ENCODE measurements at regions not wholly inside any gene's neighbourhood (a gene's known extent, or its start where the extent isn't known, plus 50 kb on each side); places are given as distances from the start of the nearest gene placed in this dataset.
"Not testable (repeated sequence)": the region's sequence is repeated elsewhere in the genome, so short reads cannot be mapped to it uniquely, and the experiment has no call there.

GRCh38 chr4:57736781-57737180, 626.6 kb upstream of the IGFBP7 start:
- no peaks in the 10 kb centered on the region for H3K27me3 ChIP-seq (ENCODE audit: control insufficient read depth, insufficient read depth, low read length)
- no peak overlapping the region for H3K4me3 ChIP-seq (ENCODE audit: low read length)
- H3K4me1 ChIP-seq (ENCODE audit: control insufficient read depth, insufficient read depth, low read length) = no peaks in the 10 kb centered on the region
- H3K9ac ChIP-seq (ENCODE audit: low read length) = no peak overlapping the region
- H3K27ac ChIP-seq (ENCODE audit: low read depth, low read length) = no peak overlapping the region
- no peaks in the 10 kb centered on the region for H3K36me3 ChIP-seq (ENCODE audit: control insufficient read depth, insufficient read depth, low read length)

GRCh38 chr4:57734104-57734670, 624.0 kb upstream of the IGFBP7 start:
- H3K9ac ChIP-seq (ENCODE audit: low read length) = no peak overlapping the region
- no peaks in the 10 kb centered on the region for H3K27me3 ChIP-seq (ENCODE audit: control insufficient read depth, insufficient read depth, low read length)
- no peaks in the 10 kb centered on the region for H3K4me1 ChIP-seq (ENCODE audit: control insufficient read depth, insufficient read depth, low read length)
- H3K36me3 ChIP-seq (ENCODE audit: control insufficient read depth, insufficient read depth, low read length) = no peaks in the 10 kb centered on the region
- H3K27ac ChIP-seq (ENCODE audit: low read depth, low read length) = no peak overlapping the region
- no peak overlapping the region for H3K4me3 ChIP-seq (ENCODE audit: low read length)

GRCh38 chr4:57729775-57730570, 619.8 kb upstream of the IGFBP7 start:
- H3K4me3 ChIP-seq (ENCODE audit: low read length); H3K9ac ChIP-seq (ENCODE audit: low read length); H3K27ac ChIP-seq (ENCODE audit: low read depth, low read length); H3K4me1 ChIP-seq (ENCODE audit: control insufficient read depth, insufficient read depth, low read length); H3K27me3 ChIP-seq (ENCODE audit: control insufficient read depth, insufficient read depth, low read length); H3K36me3 ChIP-seq (ENCODE audit: control insufficient read depth, insufficient read depth, low read length): not testable (repeated sequence)

- Histone ChIP-seq H3K27ac (ENCODE audit: low read depth, low read length) (no peak overlapping the region), H3K27me3 (ENCODE audit: control insufficient read depth, insufficient read depth, low read length) (no peaks in the 10 kb centered on the region), H3K4me1 (ENCODE audit: control insufficient read depth, insufficient read depth, low read length) (no peaks in the 10 kb centered on the region), H3K9ac (ENCODE audit: low read length) (no peak overlapping the region), H3K4me3 (ENCODE audit: low read length) (no peak overlapping the region), H3K36me3 (ENCODE audit: control insufficient read depth, insufficient read depth, low read length) (no peaks in the 10 kb centered on the region)
Observed at GRCh38 chr4:57726154-57726553, 616.0 kb upstream of the IGFBP7 start.

- no peak overlapping the region for H3K27ac ChIP-seq (ENCODE audit: low read depth, low read length)
- no peak overlapping the region for H3K4me3 ChIP-seq (ENCODE audit: low read length)
- H3K36me3 ChIP-seq (ENCODE audit: control insufficient read depth, insufficient read depth, low read length) = no peaks in the 10 kb centered on the region
- no peaks in the 10 kb centered on the region for H3K27me3 ChIP-seq (ENCODE audit: control insufficient read depth, insufficient read depth, low read length)
- no peaks in the 10 kb centered on the region for H3K4me1 ChIP-seq (ENCODE audit: control insufficient read depth, insufficient read depth, low read length)
- no peak overlapping the region for H3K9ac ChIP-seq (ENCODE audit: low read length)
Observed at GRCh38 chr4:57719456-57719855, 609.3 kb upstream of the IGFBP7 start.

GRCh38 chr4:57714313-57714712, 604.1 kb upstream of the IGFBP7 start:
- not testable (repeated sequence) for H3K9ac ChIP-seq (ENCODE audit: low read length); H3K27me3 ChIP-seq (ENCODE audit: control insufficient read depth, insufficient read depth, low read length); H3K27ac ChIP-seq (ENCODE audit: low read depth, low read length)

GRCh38 chr4:57710053-57710452, 599.9 kb upstream of the IGFBP7 start:
- Histone ChIP-seq H3K4me3 (ENCODE audit: low read length) (no peak overlapping the region), H3K9ac (ENCODE audit: low read length) (no peak overlapping the region), H3K4me1 (ENCODE audit: control insufficient read depth, insufficient read depth, low read length) (no peaks in the 10 kb centered on the region), H3K27ac (ENCODE audit: low read depth, low read length) (no peak overlapping the region), H3K27me3 (ENCODE audit: control insufficient read depth, insufficient read depth, low read length) (no peaks in the 10 kb centered on the region), H3K36me3 (ENCODE audit: control insufficient read depth, insufficient read depth, low read length) (no peaks in the 10 kb centered on the region)

More at GRCh38 chr4:57714313-57714712, 604.1 kb upstream of the IGFBP7 start:
- not testable (repeated sequence) for H3K4me1 ChIP-seq (ENCODE audit: control insufficient read depth, insufficient read depth, low read length); H3K4me3 ChIP-seq (ENCODE audit: low read length); H3K36me3 ChIP-seq (ENCODE audit: control insufficient read depth, insufficient read depth, low read length)

- no peak overlapping the region for H3K27ac ChIP-seq (ENCODE audit: low read depth, low read length)
- no peaks in the 10 kb centered on the region for H3K36me3 ChIP-seq (ENCODE audit: control insufficient read depth, insufficient read depth, low read length)
- no peak overlapping the region for H3K4me3 ChIP-seq (ENCODE audit: low read length)
- H3K27me3 ChIP-seq (ENCODE audit: control insufficient read depth, insufficient read depth, low read length) = no peaks in the 10 kb centered on the region
- H3K4me1 ChIP-seq (ENCODE audit: control insufficient read depth, insufficient read depth, low read length) = no peaks in the 10 kb centered on the region
- H3K9ac ChIP-seq (ENCODE audit: low read length) = no peak overlapping the region
Observed at GRCh38 chr4:57691370-57691769, 581.2 kb upstream of the IGFBP7 start.

GRCh38 chr4:57689693-57690205, 579.6 kb upstream of the IGFBP7 start:
- no peak overlapping the region for H3K27ac ChIP-seq (ENCODE audit: low read depth, low read length)
- no peaks in the 10 kb centered on the region for H3K36me3 ChIP-seq (ENCODE audit: control insufficient read depth, insufficient read depth, low read length)
- no peaks in the 10 kb centered on the region for H3K4me1 ChIP-seq (ENCODE audit: control insufficient read depth, insufficient read depth, low read length)
- no peak overlapping the region for H3K4me3 ChIP-seq (ENCODE audit: low read length)
- no peaks in the 10 kb centered on the region for H3K27me3 ChIP-seq (ENCODE audit: control insufficient read depth, insufficient read depth, low read length)
- H3K9ac ChIP-seq (ENCODE audit: low read length) = no peak overlapping the region

GRCh38 chr4:57682275-57682674, 572.1 kb upstream of the IGFBP7 start:
- Histone ChIP-seq H3K4me3 (ENCODE audit: low read length) (no peak overlapping the region), H3K36me3 (ENCODE audit: control insufficient read depth, insufficient read depth, low read length) (no peaks in the 10 kb centered on the region), H3K27me3 (ENCODE audit: control insufficient read depth, insufficient read depth, low read length) (no peaks in the 10 kb centered on the region), H3K27ac (ENCODE audit: low read depth, low read length) (no peak overlapping the region), H3K9ac (ENCODE audit: low read length) (no peak overlapping the region), H3K4me1 (ENCODE audit: control insufficient read depth, insufficient read depth, low read length) (no peaks in the 10 kb centered on the region)

GRCh38 chr4:57679969-57680368, 569.8 kb upstream of the IGFBP7 start:
- H3K4me3 ChIP-seq (ENCODE audit: low read length) = no peak overlapping the region
- H3K4me1 ChIP-seq (ENCODE audit: control insufficient read depth, insufficient read depth, low read length) = no peaks in the 10 kb centered on the region
- no peak overlapping the region for H3K9ac ChIP-seq (ENCODE audit: low read length)
- no peak overlapping the region for H3K27ac ChIP-seq (ENCODE audit: low read depth, low read length)
- H3K27me3 ChIP-seq (ENCODE audit: control insufficient read depth, insufficient read depth, low read length) = no peaks in the 10 kb centered on the region
- no peaks in the 10 kb centered on the region for H3K36me3 ChIP-seq (ENCODE audit: control insufficient read depth, insufficient read depth, low read length)

GRCh38 chr4:57676394-57676793, 566.2 kb upstream of the IGFBP7 start:
- no peaks in the 10 kb centered on the region for H3K27me3 ChIP-seq (ENCODE audit: control insufficient read depth, insufficient read depth, low read length)
- H3K36me3 ChIP-seq (ENCODE audit: control insufficient read depth, insufficient read depth, low read length) = no peaks in the 10 kb centered on the region
- no peak overlapping the region for H3K27ac ChIP-seq (ENCODE audit: low read depth, low read length)
- H3K9ac ChIP-seq (ENCODE audit: low read length) = no peak overlapping the region
- no peak overlapping the region for H3K4me3 ChIP-seq (ENCODE audit: low read length)
- H3K4me1 ChIP-seq (ENCODE audit: control insufficient read depth, insufficient read depth, low read length) = no peaks in the 10 kb centered on the region

Data from rectal smooth muscle tissue (tissue), 1 donor.